SK-N-SH treated with all-trans-retinoic acid at 6 μM for 48 hours (cell line): ENCODE measurements at regions not wholly inside any gene's neighbourhood (a gene's known extent, or its start where the extent isn't known, plus 50 kb on each side); places are given as distances from the start of the nearest gene placed in this dataset.

ENCODE experiments used
- ARNTL ChIP-seq: fragments of 450-650 bp; formaldehyde crosslinking; IDR thresholded peaks from 2 replicates; pipeline ENCODE4 v1.5.0; 2020; ENCODE audit warnings: low read depth, mild to moderate bottlenecking, moderate library complexity, borderline replicate concordance
- CREB5 ChIP-seq: fragments of 250-450 bp; sonication (Bioruptor Pico); IDR thresholded peaks from 2 replicates; pipeline ENCODE4 v1.5.1; 2020; ENCODE audit warnings: low read depth, mild to moderate bottlenecking, moderate library complexity
- CSDC2 ChIP-seq: fragments of 250-450 bp; sonication (Bioruptor Pico); IDR thresholded peaks from 2 replicates; pipeline ENCODE4 v1.5.0; 2020; ENCODE audit warnings: mild to moderate bottlenecking, moderate library complexity
- OSR1 ChIP-seq: fragments of 250-450 bp; sonication (Bioruptor Pico); IDR thresholded peaks from 2 replicates; pipeline ENCODE4 v1.8.0; 2022; ENCODE audit warnings: moderate library complexity, mild to moderate bottlenecking, inconsistent platforms
- RARB ChIP-seq: fragments of 250-450 bp; sonication (Bioruptor Pico); IDR thresholded peaks from 2 replicates; pipeline ENCODE4 v1.8.0; 2021; ENCODE audit warnings: mild to moderate bottlenecking, moderate library complexity
- TF ChIP-seq, protein P1 (sequence below): fragments of 250-450 bp; sonication (Bioruptor Pico); IDR thresholded peaks from 2 replicates; pipeline ENCODE4 v1.8.0; 2020; ENCODE audit warnings: mild to moderate bottlenecking, moderate library complexity, borderline replicate concordance

GRCh38 chr4:78667764-78668163, 108.4 kb upstream of the BMP2K start:
- TF ChIP-seq OSR1 (CRISPR knock-in tag): no peak
- TF ChIP-seq RARB (CRISPR knock-in tag): no peak
- TF ChIP-seq CSDC2 (CRISPR knock-in tag): no peak
- TF ChIP-seq ARNTL (CRISPR knock-in tag): no peak
- TF ChIP-seq CREB5 (CRISPR knock-in tag): no peak
- TF ChIP-seq, protein P1, sequence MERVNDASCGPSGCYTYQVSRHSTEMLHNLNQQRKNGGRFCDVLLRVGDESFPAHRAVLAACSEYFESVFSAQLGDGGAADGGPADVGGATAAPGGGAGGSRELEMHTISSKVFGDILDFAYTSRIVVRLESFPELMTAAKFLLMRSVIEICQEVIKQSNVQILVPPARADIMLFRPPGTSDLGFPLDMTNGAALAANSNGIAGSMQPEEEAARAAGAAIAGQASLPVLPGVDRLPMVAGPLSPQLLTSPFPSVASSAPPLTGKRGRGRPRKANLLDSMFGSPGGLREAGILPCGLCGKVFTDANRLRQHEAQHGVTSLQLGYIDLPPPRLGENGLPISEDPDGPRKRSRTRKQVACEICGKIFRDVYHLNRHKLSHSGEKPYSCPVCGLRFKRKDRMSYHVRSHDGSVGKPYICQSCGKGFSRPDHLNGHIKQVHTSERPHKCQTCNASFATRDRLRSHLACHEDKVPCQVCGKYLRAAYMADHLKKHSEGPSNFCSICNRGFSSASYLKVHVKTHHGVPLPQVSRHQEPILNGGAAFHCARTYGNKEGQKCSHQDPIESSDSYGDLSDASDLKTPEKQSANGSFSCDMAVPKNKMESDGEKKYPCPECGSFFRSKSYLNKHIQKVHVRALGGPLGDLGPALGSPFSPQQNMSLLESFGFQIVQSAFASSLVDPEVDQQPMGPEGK (CRISPR knock-in tag): no peak
